Urinary bladder (tissue), 3 donors: ENCODE measurements at regions not wholly inside any gene's neighbourhood (a gene's known extent, or its start where the extent isn't known, plus 50 kb on each side); places are given as distances from the start of the nearest gene placed in this dataset.
"Not testable (repeated sequence)": the region's sequence is repeated elsewhere in the genome, so short reads cannot be mapped to it uniquely, and the experiment has no call there.

Experiments used
- DNase-seq: peaks from one replicate; pipeline ENCODE4 v3.0.0-alpha.2; 2015; ENCODE audit errors: extremely low spot score
- H3K27ac ChIP-seq: one replicate; pipeline ENCODE4 v1.5.1; 2013; ENCODE audit warnings: low read depth, mild to moderate bottlenecking, moderate library complexity
- H3K36me3 ChIP-seq: one replicate; pipeline ENCODE4 v1.6.1; 2013; ENCODE audit warnings: mild to moderate bottlenecking, moderate library complexity; ENCODE audit not compliant: insufficient read depth
- H3K4me1 ChIP-seq: one replicate; pipeline ENCODE4 v1.6.1; 2013; ENCODE audit warnings: mild to moderate bottlenecking, moderate library complexity; ENCODE audit not compliant: insufficient read depth
- H3K4me3 ChIP-seq: one replicate; pipeline ENCODE4 v1.5.1; 2013; ENCODE audit warnings: low read depth, low read length
- WGBS: extraction: QIAGEN DNeasy Blood & Tissue Kit; methylation state at CpG from one replicate; pipeline ENCODE4 v1.1.7; 2013; 5-methylcytosine and 5-hydroxymethylcytosine counted together
- donor health status: healthy with polysubstance abuse.
- donor health status: healthy.

DNA sequence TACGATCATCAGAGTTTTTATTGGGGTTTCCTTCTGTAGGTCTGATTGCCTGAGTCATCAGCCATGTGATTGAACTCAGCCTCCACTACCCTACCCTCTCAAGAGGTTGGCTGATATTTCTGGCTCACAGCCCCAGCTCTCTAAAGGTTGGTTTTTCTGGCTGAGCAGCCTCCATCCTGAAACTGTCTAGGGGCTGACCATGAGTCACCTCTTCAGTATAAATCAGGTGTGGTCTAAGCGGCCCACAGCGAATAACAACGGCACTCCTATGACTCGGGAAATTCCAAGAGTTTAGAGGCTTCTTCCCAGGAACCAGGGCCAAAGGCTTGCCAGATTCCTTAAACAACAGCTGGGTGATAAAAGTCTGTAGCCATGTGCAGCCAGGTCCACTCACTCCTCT, 115.5 kb downstream of the SOD2 start:
- Histone ChIP-seq H3K4me3 (no peak overlapping the region), H3K4me1 (no peaks in the 10 kb centered on the region), H3K27ac (no peak overlapping the region), H3K36me3 (no peaks in the 10 kb centered on the region)
- 60% methylated on average over 5 of the region's 5 CpGs for WGBS
- DNase-seq = no peak

DNA sequence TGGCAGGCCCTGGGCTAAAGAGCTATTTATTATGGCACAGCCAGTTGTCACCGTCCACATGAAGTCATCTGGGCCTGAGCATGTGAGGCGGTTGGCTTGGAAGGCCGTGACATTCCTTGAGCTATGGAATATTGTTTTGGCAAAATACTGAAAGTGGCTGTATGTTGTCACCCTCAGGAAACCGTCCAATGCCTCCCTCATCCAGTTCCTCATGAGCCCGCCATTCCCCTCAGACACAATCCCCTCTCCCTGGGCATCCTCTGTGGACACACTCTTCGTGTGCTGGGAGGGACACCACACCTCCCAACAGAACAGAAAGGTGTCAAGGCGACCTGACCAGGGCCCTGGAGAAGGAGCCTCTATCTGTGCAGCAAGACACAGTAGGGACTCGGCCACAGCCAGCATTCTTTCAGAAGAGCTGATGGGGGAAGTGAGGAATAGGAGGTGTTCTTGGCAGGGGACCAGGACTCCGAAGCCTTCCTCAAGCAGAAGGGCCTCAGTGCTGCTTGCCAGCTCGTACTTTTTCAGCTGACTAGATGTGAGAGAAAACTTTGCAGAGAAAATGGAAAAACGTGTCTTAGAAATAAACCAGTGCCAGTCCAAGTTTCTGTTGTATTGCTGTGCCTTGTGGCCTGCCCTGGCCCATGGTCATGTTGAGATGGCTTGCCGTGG, 120.5 kb downstream of the SOD2 start:
- 60% methylated on average over 12 of the region's 12 CpGs for WGBS
- DNase-seq = no peak
- Histone ChIP-seq H3K4me1 (no peaks in the 10 kb centered on the region), H3K27ac (no peak overlapping the region), H3K36me3 (no peaks in the 10 kb centered on the region), H3K4me3 (no peak overlapping the region)

DNA sequence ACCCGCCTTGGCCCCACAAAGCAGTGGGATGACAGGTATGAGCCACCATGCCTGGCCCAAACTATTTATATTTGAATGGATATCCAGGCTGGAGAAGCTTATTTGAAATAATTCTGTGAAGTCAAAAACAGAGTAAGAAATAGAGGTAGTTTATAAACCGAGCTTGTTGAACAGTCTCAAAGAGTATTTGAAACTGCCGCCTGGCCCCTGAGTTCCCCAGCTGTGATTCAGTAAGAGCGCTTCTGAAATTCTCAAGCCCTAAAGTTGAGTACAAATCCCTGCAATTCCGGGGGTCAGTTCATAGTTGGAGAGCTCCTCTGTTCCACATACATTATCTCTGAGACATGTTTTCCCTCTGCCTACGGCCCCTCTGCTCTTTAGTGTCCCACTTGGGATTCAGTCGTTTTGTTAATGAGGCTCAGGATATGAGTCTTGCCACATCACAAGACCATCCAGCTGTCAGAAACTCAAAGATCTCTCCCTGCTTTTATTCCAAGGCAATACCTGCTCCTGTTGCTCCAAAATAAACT, 127.8 kb downstream of the SOD2 start:
- no peaks in the 10 kb centered on the region for H3K4me1 ChIP-seq
- no peak for DNase-seq
- H3K4me3 ChIP-seq = no peak overlapping the region
- H3K36me3 ChIP-seq = no peaks in the 10 kb centered on the region
- H3K27ac ChIP-seq = no peak overlapping the region
- WGBS = 54% methylated on average over 7 of the region's 7 CpGs

DNA sequence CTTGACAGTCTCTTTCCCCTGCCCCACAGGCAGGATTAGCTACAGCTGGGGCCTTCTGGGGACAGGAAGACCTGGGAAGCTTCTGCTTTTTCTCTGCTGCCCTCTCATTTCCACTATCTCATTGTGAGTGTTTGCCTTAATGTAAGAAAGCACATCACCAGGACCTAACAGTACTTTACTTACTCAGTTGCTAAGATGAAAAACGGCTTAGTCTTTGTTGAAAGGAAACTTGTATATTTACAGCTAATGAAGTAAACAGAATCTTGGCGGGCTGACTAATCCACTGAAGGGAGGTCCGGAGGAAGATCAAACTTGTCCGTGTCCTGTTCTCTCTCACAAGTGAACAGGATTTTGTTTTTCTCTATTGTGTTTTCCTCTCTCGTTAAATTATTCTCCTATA, 128.6 kb downstream of the SOD2 start:
- no peaks in the 10 kb centered on the region for H3K4me1 ChIP-seq
- 61% methylated on average over 5 of the region's 5 CpGs for WGBS
- no peak overlapping the region for H3K27ac ChIP-seq
- no peak overlapping the region for H3K4me3 ChIP-seq
- no peaks in the 10 kb centered on the region for H3K36me3 ChIP-seq
- no peak for DNase-seq

DNA sequence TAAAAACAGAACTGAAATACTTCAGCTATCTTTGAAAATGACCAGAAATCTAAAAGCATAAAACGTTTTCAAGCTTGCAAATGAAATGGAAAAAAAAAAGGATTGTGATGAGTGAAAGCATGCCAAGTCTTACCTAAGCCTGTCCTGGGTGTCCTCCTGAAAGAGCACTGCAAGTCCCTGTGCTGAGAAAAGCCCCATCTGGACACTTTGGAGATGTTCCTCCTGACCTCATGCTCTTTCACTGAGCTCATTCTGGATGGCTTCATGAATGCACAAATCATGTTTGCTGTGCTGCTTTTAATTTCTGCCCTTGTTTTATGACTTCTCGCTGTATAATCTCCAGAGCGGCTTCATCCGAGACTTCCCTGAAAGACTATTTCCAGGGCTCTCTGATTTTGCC, 136.0 kb downstream of the SOD2 start:
- no peak overlapping the region for H3K27ac ChIP-seq
- no peaks in the 10 kb centered on the region for H3K4me1 ChIP-seq
- 53% methylated on average over 4 of the region's 4 CpGs for WGBS
- H3K4me3 ChIP-seq = no peak overlapping the region
- no peaks in the 10 kb centered on the region for H3K36me3 ChIP-seq
- peak; percentile 6 for DNase-seq

DNA sequence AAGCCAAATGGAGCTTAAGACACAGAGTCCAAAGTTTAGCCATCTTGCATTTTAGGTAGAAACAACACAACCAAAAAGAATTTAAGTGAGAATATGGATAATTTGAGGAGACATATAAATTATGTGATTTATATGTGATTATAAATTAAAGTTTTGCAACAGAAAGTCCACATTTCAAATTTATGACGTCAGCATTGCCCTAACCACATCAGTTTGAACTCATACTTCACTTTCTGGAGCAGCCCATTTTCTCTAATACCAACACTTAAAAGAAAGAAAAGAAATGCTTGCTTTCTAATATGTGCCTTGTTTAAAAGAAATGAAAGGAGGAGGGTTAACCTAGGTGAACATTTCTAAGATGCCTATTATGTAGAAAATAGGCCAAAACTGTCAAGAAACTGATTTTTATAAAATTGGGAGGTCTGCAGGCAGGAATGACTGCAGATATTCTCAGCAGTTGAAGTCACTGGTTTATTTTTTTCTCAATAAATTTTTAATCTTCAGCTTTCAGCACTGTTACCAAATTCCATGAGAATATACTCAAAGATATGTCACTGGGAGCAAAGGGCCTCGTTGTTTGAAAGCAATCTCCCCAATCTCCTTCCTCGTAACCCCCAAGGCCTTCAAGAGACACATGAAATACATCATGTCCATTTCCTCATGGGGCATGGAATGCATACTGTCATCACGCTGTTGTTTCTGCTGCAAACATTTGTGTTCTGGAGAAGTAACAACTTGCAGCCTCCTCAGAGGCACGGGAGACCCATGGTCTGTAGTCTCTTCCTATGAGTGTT, 137.8 kb downstream of the SOD2 start:
- 45% methylated on average over 5 of the region's 5 CpGs for WGBS
- no peak for DNase-seq
- H3K27ac ChIP-seq = no peak overlapping the region
- H3K4me3 ChIP-seq = no peak overlapping the region
- H3K4me1 ChIP-seq = no peaks in the 10 kb centered on the region
- H3K36me3 ChIP-seq = no peaks in the 10 kb centered on the region

DNA sequence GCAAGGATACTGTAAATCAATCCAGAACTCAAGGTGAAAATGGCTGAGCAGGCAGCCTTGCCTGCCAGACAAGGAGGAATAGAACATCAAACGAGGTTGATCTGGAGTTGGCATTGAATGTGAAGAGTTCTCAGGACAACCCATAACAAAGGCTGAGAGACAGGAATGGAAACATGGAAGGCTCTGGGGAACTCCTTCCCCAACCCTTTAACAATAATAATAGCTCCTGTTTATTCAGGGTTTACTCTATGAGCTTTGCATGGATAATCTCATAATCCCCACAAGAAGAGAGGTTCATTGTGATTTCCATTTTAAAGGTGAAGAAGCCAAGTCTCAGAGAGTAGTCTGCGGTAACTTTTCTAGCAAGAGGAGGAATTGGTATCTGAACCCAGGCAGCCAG, 151.7 kb downstream of the SOD2 start:
- Histone ChIP-seq H3K4me3 (no peak overlapping the region), H3K27ac (no peak overlapping the region), H3K36me3 (no peaks in the 10 kb centered on the region), H3K4me1 (no peaks in the 10 kb centered on the region)
- no peak for DNase-seq
- 52% methylated on average over 2 of the region's 2 CpGs for WGBS

DNA sequence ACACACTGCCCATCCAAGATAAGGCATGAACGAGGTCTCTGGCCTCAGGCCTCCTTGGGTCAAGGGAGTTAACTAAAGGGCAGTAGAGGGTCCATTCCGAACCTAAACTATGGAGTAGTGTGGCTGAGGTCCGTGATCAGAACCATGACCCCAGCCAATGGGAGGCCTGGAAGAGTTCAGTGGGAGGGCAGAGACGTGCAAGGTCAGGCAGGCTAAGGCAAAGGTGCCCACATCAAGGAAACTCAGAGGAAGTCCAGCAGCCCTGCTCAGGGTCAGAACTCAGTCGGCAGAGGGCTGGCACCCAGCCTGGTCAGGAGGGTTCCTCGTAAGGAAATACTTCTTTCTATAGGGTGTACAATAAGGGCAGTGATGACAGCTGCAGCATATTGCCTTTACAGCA, 152.2 kb downstream of the SOD2 start:
- no peaks in the 10 kb centered on the region for H3K36me3 ChIP-seq
- H3K4me3 ChIP-seq = no peak overlapping the region
- DNase-seq = no peak
- WGBS = 68% methylated on average over 6 of the region's 6 CpGs
- H3K27ac ChIP-seq = no peak overlapping the region
- no peaks in the 10 kb centered on the region for H3K4me1 ChIP-seq

DNA sequence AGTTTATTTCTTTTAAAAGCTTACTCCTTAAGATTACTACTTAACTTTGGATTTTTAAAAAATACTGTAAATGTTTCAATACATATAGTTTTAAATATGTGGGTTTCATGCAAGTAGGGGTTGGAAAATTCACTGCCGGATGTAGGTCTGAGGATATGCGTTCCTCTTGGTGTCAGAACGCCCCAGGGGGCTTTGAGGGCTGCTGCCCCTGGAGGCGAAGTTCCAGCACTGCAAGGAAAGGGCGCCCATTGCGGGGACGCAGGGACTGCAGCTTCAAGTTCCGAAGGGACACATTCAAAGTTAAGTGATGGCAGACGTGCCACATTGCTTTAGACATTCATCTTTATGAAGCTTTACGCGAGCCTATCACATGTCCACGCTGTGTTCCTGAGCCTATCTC, 152.9 kb downstream of the SOD2 start:
- Histone ChIP-seq H3K36me3 (no peaks in the 10 kb centered on the region), H3K27ac (no peak overlapping the region), H3K4me3 (no peak overlapping the region), H3K4me1 (no peaks in the 10 kb centered on the region)
- 56% methylated on average over 12 of the region's 12 CpGs for WGBS
- DNase-seq = no peak

DNA sequence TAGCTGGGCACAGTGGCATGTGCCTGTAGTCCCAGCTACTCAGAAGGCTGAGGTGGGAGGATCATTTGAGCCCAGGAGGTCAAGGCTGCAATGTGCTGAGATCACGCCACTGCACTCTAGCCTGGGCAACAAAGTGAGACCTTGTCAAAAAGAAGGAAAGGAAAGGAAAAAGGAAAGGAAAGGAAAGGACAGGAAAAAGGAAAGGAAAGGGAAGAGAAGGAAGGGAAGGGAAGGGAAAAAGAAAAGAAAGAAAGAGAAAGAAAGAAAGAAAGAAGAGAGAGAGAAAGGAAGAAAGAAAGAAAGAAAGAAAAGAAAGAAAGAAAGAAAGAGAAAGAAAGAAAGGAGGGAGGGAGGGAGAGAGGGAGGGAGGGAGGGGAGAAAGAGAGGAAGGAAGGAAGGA, 155.0 kb downstream of the SOD2 start:
- WGBS = 96% methylated on average over 1 of the region's 1 CpG
- not testable (repeated sequence) for H3K27ac ChIP-seq, H3K4me1 ChIP-seq, H3K36me3 ChIP-seq, H3K4me3 ChIP-seq, DNase-seq

DNA sequence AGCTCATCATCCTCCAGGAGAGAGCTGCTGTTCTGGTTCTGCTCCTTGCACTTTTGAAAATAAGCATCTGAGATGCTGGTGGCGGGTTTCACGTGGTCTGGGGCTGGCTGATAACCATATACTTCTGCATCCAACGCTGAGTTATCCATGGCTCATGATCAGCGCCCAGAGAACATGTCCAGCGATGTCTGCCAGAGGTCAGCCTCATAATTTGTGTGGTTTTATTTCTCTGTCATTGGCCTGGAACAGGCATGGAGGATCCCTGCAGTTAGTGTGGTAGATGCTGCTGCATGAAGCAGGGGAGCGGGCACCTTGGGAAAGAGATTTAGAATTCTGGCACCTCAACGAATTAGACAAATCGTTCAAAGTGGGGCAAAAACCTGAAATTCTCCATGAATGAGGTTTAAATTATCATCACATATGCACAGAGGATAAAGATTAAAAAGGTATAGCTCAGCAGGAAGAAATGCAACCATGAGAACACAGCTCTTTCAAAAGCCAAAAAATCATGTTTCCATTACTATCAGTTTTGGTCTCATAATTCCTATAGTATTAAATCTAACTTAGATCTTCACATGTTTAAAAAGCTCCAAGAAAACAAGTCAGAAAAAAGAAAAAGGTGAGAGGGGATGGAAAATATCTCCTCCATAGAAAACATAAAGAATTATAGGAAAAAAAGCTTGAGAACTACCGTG, 157.2 kb downstream of the SOD2 start:
- Histone ChIP-seq H3K4me1 (no peaks in the 10 kb centered on the region), H3K36me3 (no peaks in the 10 kb centered on the region), H3K4me3 (no peak overlapping the region), H3K27ac (no peak overlapping the region)
- WGBS = 75% methylated on average over 9 of the region's 9 CpGs
- DNase-seq = no peak

DNA sequence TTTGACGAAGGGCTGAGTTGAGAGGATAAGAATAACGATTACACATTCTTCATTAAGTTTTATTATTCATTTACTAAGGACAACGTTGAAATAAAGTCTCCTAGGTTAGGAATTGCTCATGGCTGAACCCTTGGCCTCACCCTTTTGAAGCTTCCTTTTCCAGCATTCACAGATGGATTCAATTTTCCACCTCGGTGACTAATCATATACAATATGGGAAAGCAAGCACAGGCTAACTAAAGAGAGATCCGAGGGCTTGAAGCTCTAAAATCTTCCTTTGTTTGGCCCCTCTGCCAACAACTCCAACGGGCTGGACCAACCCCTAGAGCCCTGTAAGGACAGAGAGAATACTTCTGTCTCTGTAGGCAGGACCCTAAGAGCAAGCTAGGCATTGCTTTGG, 159.5 kb downstream of the SOD2 start:
- no peak for DNase-seq
- no peak overlapping the region for H3K27ac ChIP-seq
- H3K4me1 ChIP-seq = no peaks in the 10 kb centered on the region
- no peaks in the 10 kb centered on the region for H3K36me3 ChIP-seq
- WGBS = 50% methylated on average over 6 of the region's 6 CpGs
- H3K4me3 ChIP-seq = no peak overlapping the region

DNA sequence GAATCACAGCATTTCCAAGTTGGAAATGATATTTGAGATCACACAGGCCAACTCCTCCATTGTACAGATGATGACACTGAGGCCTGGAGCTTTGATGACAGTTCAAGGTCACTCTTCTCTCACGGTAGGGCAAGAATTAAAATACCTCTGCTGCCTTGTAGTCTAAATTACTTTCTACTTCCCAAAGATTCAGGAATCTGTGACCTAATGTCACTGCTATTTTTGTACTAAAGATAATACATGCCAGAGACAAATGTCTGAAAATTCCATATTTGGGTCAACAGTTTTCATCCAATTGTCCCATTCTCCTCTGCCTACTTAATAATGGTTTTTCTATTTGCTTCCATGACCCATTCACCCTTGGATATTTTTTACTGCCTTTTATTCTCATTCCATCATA, 160.0 kb downstream of the SOD2 start:
- H3K4me3 ChIP-seq = no peak overlapping the region
- no peak overlapping the region for H3K27ac ChIP-seq
- no peaks in the 10 kb centered on the region for H3K4me1 ChIP-seq
- no peaks in the 10 kb centered on the region for H3K36me3 ChIP-seq
- 55% methylated on average over 1 of the region's 1 CpG for WGBS
- DNase-seq = no peak

DNA sequence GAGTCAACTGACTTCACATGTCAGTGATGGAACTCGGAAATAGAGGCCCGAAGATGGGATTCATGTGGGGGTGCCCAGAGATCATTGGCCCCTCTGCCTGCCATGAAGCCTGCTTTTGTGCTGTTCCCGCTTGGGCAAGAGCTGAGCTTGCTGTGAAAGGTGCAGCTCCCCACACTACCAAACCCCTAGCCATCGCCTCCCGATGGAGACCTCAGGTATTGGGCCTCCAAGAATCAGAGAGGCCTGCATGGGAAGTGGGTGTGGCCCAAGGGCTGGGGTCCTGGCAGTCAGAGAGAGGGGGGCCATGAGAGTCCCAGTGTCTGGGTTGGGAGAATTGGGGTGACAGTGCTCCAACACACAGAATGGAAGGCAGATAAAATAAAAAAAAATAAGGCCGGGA, 160.9 kb downstream of the SOD2 start:
- no peak for DNase-seq
- H3K27ac ChIP-seq = no peak overlapping the region
- 95% methylated on average over 6 of the region's 6 CpGs for WGBS
- H3K4me3 ChIP-seq = no peak overlapping the region
- no peaks in the 10 kb centered on the region for H3K36me3 ChIP-seq
- H3K4me1 ChIP-seq = no peaks in the 10 kb centered on the region
